ENCODE measurements at regions not wholly inside any gene's neighbourhood (a gene's known extent, or its start where the extent isn't known, plus 50 kb on each side); places are given as distances from the start of the nearest gene placed in this dataset.

DNA sequence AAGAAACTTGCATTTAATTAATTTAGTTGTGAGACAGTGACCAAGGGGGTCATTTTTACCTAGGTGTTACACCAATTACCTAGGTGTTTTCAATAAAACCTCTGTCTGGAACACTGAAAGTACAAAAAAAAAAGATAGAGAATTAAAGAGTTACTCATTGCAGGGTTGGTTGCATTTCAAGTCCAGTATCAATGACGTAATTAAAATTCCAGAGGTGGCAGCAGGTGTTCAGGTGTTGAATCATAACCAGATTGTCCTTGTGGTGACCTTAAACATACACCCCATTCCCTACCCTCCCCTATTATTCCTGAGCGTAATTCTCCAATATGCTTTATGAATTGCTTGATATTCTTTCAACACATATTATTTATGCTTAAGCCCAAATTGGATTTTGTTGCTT is 352.0 kb upstream of the SLC8A1 start:
- DNase-seq (ENCODE audit: low spot score): no peak

DNA sequence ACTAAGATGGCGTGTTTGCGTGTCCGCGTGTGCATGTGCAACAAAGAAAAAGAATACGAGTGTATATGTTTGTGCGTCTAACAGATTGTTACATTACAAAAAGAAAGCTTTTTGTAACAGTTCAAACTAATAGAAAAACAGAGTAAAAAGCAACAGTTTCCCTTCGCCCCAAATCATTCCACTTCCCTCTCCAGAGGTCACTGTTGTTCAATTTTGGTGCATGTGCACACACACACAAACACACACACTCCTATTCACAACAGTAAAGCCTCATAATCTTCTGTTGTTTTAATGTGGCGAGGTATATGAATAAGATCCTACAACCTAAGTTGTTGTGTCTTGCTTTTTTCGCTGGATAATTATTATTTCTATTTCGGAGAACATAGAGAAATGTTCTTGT is 357.3 kb upstream of the SLC8A1 start:
- no peak for DNase-seq (ENCODE audit: low spot score)

DNA sequence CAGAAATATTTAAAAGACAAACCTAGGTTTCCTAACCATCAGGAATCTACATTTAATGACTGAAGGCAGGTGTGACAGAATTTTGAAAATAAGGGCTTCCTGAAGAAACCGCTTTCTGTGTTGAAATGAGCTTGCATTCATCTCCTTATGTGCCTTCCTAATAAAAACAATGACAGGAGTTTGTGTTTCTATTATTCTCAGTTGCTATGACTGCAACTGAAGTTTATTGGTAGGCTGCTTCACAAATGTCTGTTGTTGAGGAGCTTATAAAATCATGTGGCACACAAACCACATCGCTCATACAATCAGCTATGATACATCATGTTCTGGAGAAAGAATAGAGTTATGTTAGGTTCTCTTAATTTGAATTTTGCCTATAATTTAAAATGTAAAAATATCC is 362.7 kb upstream of the SLC8A1 start:
- no peak for DNase-seq (ENCODE audit: low spot score)

DNA sequence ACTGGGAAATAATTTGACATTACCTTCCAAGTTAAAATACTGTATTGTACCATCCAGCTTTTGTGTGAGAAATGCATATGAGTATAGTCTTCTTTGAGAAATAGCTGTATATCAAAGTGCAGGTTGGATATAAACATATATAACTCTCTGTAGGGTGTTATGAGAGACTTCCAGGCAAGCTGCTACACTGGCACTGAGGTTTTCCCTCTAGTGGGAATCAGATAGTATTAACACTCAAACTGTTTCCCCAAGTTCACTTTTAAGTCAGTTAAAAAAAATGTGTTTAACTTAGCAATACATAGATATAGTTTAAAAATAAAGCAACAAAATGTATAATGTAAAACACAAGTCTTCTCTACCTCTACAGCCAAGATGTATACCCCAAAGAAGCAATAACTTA is 368.4 kb upstream of the SLC8A1 start:
- no peak for DNase-seq (ENCODE audit: low spot score)

DNA sequence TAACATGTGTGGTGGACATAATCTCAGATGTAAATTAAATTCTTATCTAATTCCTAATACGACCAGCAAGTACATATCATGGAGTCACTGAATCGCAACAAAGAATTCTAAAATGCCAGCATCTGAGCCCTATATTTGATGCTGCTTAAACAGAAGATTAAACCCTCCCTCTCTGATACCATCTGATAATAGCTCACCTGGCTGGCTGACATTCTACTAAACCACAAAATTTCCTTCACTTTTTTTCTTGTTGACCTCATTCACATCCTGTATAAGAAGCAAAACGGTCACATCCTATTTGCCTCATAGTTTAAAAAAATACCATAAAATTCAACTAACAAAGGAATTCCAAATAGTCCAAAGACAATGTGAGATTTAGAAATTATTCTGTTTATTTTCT is 371.6 kb upstream of the SLC8A1 start:
- DNase-seq (ENCODE audit: low spot score): no peak

DNA sequence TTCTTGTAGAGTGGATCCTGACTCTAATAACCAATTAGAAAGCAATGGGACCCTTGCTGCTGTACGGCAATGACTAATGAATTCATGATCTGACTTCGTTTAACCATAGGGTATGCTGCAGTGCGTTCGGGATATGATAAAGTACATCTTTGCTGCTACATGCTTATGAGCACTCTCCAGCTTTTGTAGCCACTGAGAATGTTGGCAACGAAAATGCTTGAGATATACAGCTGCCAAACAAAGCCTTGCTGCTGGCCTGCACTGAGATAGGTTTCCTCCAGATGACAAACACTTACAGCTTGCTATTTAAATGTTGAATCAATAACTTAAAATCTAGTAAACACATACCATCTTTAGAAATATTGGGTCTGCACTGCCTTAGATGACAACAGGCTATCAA is 372.4 kb upstream of the SLC8A1 start:
- no peak for DNase-seq (ENCODE audit: low spot score)

DNA sequence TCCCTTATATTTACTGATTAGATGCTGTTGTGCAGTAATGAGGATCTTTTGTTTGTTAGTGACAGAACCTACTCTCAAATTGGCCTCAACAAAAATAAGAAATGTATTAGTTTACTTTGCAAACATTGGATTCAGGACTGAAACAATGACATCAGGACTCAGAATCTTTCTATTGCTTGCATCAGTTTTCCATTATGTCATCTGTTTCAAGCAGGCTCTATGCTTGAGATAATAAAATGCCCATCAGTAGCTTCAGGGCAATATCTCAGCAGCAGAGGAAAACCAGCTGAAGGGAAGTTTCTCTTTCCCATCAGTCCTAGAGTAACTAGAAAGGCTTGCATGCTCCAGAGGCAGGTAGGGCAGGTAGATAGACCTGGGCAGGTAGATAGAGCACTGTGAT is 375.5 kb upstream of the SLC8A1 start:
- DNase-seq (ENCODE audit: low spot score): no peak

DNA sequence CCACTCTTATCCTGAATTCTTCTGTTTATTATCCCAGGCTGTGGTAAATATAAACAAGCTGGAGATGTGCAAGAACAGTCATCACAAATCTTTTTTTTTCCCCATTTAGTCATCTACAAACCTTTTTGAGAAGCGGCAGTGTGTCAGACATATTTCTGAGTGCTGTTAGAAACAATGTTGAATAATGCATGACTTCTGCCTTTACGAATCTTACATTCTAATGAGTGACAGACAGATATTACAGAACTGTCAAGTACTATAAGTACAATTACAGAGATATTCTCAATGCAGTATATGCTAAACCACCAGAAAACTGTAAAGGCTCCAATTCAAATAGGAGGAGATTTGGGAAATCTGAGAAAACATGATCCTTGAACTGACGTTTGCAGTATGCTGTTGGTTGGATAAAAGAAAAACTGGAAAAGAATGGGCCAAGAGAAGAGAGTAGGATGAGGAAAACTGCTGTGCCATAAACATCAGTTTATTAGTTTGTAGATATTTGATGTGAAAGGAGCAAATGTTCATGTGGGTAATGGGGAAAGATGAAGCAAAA is 379.5 kb upstream of the SLC8A1 start:
- DNase-seq (ENCODE audit: low spot score): no peak

DNA sequence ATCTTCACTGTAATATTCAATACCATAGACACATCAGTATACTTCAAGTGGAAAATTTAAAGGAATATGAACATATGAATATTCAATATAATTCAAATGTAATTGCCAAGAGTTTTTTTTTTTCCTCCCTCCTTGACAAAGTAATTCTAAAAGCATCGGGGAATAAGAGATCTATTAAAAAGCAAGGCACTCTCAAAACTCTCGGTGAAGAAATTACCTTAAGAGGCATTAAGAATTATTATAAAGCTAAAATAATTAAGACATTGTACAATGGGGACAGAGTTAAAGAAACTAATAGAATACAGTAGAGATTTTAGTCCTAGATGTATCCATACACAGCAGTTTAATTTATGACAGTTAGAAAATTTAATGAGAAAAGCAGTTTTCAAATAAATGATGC is 390.0 kb upstream of the SLC8A1 start:
- no peak for DNase-seq (ENCODE audit: low spot score)

DNA sequence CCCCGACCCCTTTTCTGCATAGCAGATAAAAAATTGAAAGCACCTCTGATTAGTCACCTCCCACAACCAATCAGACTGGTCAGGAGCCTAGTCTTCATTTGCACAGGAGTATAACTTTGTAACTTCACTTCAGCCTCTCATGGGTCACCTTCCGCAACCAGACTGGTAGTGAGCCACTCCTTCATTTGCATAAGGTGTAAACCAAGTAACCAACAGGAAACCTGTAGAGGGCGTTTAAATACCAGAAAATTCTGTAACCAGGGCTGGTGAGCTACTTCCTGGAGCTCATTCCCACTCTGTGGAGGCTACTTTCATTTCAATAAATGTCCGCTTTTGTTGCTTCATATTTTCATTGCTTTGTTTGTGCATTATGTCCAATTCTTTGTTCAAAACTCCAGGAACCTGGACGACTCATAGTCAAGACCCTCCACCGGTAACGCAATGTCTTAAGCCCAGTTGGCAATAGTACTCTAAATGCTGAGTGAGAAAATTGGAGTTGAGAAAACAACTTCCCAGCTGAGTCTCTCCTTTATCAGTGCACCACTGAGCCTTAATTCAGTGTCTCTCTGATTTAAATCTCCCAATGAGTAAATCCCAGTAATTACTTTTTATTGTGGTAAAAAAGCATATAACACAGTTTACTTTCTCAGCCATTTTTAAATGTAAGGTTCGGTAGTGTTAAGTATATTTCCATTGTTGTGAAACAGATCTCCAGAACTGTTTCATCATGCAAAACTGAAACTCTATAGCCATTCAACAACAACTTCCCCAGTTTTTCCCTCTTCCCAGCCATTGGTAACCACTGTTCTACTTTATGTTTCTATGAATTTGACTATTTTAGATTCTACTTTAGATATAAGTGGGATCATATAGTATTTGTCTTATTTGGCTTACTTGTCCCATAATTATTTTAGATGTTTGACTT is 392.7 kb upstream of the SLC8A1 start:
- DNase-seq (ENCODE audit: low spot score): no peak

DNA sequence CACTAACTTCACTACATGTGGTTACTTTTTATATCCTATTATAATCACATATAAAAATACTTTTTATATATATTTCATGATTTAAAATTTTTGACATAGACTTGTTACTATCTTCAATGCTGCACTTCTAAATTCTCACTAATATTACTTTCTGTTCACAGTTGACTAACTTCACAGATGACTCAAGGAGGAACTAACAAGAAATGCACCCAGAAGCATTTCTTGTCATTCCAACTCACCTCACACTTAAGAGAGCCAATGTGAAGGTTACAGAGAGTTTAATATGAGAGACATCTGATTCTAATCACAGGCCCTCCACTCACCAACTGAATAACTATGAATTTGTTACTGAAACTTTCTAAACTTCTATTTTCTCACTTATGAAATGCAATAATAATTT is 399.8 kb upstream of the SLC8A1 start:
- no peak for DNase-seq (ENCODE audit: low spot score)

DNA sequence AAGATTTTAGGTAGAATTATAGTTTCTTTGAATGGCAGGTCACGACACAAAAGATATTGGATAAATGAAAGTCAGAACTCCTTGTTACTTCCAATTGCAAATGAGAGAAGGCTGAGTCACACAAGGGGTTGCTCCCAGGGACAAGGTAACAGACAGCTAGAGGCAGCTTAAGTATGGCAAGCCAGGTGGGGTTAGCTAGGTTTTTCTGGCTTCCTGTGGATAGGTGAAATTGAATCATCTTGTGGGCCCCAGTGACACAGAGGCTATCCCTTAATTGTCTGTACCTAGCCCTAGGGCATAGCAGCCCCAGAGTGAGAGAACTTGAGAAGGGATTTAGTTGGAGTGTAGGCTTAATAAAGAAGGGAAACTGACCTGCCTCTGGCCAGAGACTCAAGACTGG is 407.7 kb upstream of the SLC8A1 start:
- DNase-seq (ENCODE audit: low spot score): no peak

DNA sequence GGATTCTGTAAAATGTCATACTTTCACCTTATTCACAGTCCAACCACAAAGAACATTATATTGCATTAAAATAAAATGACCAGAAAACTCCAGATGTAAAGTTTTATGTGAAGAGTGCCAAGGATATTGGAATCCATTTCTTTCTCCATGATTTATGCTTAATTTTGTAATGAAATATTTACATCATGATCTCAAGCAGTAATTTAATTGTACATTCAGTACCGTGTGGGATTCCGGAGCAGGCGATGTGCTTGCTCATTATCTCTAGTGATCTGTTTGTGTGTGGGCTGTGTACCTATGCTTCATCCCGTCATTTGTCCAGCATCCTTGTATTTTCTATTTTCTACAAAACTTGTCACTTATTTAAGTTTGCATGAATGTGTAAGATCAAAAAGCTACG is 415.9 kb upstream of the SLC8A1 start:
- no peak for DNase-seq (ENCODE audit: low spot score)

DNA sequence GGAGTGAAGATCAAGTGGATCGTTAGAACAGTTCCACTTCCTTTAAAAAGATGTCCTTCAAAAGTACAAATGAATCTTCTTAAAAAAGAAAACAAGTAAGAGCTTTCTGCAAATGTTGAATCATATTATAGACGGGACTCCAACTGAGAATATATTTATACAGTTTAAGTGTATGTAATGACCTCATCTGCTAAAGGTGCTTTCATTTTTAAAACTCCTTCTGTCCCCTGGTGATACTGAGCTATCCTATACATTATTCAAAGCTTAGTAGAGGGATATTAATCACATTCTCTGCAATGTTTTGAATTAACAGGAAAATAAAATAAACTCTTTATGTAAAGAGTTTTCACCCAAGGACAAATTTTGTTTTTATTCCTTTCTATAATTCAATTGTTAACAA is 420.7 kb upstream of the SLC8A1 start:
- no peak for DNase-seq (ENCODE audit: low spot score)

DNA sequence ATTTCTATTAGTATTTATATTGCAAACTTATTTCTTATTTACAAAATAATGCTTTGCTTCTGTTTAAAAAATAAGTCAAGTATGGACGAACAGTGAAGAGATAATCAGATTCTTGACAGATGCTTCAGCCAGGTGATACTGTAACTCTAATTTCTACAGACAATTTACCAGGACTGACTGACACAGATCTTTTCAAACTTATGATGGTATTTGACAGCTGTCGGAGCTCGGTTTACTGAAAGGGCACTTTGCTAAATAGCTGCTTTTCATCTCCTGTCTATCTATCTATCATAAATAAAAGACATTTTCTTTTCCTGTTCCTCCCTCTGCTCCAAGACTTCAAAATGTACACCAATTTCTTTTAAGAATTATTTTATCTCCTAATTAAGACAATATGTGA is 422.5 kb upstream of the SLC8A1 start:
- DNase-seq (ENCODE audit: low spot score): no peak

DNA sequence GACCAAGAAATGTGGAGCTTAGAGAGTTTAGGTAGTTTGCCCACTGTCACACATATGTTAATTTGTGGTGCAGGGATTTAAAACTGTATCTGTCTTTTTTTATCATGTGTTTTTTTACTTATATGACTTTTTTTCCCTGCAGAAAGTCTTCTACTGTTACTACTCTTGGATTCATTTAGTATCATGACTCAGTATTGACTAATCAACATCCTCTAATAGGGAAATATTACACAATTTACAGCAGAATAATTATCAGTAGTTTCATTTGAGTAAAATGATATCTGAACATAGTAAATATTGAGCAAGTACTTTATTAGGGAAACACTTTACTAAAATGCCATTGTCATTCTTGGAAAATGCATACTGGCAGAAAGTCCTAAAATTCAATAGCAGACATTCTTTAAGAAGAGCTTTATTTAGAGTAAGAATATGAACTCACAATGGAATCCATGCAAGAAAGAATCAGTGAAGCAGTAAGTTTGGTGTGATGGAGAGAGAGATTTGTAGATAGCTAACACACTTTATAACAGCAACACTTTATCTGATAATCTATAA is 425.9 kb upstream of the SLC8A1 start:
- DNase-seq (ENCODE audit: low spot score): no peak

DNA sequence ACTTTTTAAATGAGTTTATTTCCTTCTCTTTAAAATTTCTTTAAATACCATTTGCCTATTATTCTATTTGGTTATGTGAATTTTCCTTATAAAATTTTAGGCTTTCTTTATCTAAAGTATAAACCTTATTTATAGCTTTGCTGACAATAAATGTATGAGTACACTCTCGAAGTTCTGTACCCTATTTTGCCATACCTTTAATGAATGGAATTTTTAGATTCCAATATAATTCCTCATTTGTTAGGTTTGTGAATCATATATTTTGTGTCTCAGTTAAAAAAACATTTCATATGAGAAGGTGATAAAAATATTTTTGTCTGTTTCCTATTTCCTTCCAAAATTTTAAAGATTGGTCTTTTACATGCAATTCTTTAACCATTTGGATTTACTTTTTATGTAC is 427.4 kb upstream of the SLC8A1 start:
- DNase-seq (ENCODE audit: low spot score): no peak

DNA sequence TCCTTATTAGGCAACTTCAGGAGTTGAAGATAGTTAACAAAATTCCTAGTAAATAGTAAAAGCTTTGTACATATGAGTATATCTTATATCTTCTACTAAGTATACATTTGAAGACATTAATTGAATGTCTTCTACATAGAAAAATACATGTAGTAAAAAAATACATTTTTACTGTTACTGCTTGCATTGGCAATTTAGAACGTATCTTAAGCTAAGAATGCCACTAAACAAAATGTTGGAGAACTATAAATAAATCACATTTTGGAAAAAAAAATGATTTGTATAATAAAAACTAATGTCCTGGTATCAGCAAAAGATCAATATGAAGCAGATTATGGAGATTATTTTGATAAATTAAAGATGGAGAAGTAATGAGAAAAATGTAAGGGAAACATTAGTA is 434.2 kb upstream of the SLC8A1 start:
- DNase-seq (ENCODE audit: low spot score): no peak

DNA sequence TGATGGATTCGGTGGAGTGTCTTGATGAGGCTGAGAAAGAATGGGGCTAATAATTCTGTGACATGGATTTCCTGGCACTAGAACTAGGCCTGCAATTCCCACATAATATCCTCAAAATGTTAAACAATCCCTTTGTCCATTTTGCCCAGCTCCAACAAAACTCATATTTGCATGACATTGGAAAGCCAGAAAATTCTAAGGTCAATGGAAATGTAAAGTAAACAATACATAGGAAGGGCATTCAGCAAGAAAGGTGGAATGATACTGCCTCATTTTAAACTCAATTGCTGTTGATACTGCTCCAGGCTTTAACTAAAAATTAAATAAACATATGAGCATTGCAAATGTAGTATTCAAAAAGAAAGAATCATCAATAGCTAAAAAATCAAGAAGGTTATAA is 434.8 kb upstream of the SLC8A1 start:
- DNase-seq (ENCODE audit: low spot score): no peak

DNA sequence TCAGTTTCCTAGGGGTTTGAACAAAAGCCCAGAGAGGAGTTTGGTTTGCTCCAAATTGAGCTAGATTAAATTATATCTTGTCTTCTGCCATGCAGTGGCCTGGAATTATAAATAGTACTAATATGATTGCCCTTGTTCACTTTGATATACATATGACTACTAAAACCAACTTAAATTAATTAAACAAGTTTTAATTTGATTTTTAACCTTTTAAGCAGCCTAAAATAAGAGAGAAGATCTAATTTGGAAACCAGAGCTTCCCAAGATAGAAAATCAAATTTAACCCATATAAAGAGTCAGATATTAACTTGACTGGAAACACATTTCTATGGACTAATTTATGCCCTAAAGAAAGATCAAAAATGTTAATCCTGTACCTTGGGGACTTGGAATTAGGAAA is 444.5 kb upstream of the SLC8A1 start:
- DNase-seq (ENCODE audit: low spot score): no peak

DNA sequence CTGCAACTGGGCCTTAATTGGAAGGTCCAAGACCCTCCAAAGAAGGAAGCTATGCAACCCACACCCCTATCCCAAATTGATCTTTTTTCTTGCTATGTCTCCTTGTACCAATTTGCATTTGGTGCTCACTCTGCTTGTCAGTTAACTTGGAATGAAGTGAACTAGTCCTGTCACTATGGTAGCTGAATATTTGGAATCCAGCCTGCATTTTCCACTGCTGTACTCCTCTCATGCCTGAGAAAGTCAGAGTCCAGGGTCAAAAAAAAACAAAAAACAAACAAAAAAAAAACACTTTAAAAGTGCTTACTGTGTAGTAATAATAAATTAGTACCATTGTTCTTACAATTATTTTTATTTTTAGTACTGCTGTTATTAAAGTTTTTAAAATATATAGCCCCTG is 462.8 kb upstream of the SLC8A1 start:
- no peak for DNase-seq (ENCODE audit: low spot score)

DNA sequence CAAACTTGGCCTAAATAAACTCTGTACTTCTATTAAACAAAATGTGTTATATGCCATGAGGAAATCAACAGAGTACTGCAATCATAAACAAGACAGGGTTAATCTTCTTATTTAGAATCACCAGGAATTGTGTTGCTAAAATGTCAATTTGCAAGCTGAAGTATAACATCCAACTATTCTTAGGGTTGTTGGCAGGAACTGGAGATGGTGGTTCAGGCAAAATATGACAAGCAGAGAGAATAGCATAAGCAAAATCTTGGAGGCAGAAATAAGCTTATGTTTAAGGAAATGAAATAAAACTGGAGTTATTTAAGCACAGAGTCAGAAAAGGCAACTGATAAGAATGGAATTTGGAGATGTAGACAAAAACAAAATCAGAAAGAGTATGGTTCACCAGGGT is 463.8 kb upstream of the SLC8A1 start:
- no peak for DNase-seq (ENCODE audit: low spot score)

DNA sequence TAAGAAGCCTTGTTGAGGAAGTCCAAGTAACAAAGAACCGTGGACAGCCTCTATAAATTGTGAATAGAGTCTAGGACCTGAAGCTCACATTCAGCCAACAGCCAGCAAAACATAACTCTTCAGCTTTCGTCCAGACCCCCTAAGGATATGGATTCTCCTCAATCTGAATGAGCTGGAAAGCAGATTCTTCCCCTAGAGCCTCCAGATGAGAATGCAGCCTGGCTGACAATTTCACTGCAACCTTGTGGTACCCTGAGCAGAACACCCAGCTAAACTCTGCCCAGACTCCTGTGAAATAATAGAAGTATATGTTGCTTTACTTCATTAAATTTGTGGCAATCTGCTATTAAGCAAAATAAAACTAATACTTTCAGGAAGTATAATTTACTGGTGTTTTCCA is 483.5 kb upstream of the SLC8A1 start:
- no peak for DNase-seq (ENCODE audit: low spot score)

DNA sequence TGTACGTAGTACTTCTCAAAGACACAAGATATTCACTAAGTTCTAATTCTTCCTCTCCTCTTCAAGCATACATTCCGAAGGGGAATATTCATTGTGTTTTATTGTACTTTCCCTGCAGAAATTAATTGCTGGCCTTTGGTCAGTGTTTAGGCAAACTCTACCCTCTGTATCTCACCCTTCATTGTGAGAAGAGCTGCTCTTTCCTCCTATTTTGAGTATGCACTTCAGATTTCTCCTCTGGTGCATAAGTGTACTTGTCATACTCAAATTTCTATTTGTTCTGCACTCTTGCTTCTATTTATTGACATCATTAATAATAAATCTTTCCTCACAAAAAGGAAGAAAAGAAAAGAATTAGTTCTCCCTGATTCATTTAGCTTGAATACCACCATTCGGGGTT is 485.4 kb upstream of the SLC8A1 start:
- DNase-seq (ENCODE audit: low spot score): no peak
